SK-N-DZ (cell line): ENCODE measurements at regions not wholly inside any gene's neighbourhood (a gene's known extent, or its start where the extent isn't known, plus 50 kb on each side); places are given as distances from the start of the nearest gene placed in this dataset.
"Not testable (repeated sequence)": the region's sequence is repeated elsewhere in the genome, so short reads cannot be mapped to it uniquely, and the experiment has no call there.

ENCODE experiments used
- DNase-seq: peaks from one replicate; pipeline ENCODE4 v3.0.0-alpha.2; 2015; ENCODE audit warnings: low spot score

DNA sequence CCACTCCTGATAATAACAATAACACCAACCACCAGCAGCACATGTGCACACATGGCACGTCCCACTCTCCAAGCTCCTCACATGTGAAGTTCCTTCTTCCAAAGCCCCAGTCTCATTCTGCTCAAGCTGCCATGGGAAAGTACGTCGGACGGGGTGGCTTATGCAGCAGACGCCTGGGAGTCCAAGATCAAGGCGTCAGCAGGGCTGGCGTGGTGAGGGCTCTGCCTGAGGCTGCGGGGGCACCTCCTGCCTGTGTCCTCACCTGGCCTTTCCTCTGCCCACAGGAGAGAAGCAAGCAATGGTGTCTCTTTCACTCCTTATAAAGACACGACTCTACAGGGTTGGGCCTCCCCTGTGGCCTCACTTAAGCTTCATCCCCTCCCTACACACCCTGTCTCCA, 68.8 kb upstream of the INSIG1 start:
- no peak for DNase-seq

DNA sequence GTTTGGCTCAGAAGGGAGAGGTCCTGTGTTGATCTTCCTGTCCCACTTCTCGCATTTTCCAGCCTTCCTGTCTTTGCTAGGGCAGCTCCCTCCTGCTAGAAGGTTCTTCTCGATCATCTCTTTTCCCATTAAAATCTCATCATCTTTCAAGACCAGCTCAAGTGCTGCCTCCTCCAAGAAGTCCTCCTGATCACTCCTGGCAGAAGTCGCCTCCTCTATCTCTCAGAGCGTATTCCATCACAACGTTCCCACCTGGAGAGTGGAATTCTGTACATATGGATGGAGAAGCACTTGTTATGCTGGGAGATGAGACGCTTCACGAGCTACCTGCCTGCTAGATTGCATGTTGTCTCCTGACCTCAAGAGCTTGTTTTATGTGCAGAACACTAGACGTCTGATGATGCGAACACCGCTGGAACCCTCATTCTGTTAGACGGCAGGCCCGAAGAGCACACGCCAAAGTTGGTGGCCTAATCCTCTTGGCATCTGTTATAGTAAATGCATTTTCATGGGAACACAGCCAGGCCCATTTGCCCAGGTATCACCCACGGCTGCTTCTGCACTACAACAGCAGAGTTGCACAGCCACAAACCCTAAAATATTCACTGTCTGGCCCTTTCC, 68.0 kb upstream of the INSIG1 start:
- DNase-seq: no peak

DNA sequence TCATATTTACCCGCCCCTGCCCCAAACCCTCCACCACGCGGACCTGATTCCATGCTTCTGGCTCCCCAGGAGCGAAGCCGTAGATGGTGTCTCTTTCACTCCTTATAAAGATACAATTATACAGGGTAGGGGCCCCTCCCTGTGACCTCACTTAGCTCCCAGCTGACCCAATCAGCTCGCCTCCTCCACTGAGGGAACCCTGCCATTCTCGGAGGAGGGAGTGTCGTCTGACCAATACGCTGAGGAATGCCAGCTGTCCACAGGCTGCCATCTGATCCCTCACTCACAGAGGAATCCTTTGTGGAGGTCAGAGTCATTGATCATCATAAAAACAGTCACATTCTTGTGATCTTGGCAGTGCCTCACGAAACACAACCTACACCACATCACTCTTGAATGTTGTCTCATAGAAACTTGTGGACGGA, 67.5 kb upstream of the INSIG1 start:
- no peak for DNase-seq

DNA sequence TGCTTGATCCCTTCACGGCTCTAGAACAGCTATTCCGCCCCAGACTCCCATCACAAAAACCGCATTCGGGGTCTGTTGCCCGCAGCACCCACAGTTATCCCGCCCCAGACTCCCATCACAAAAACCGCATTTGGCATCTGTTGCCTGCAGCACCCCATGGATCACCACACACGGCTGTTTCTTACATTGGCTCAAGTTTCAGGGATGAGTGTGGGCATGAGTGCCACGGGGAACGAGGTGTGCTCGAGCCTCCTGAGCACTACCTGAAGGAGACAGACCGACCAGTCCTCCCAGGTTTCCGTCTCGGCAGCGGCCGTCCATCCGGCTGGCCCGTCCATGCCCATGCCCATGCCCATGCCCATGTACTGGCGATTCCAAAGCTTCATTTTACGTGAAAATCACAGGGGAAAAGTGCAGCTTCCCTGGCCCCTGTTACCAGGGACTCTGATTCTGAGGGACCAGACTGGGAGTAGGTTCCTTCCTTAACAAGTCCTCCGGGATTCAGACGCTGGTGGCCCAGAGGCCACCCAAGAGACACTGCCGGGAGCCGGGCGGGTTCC, 66.4 kb upstream of the INSIG1 start:
- no peak for DNase-seq

- DNase-seq: no peak
Observed at GRCh38 chr7:155231941-155232340, 65.7 kb upstream of the INSIG1 start.

GRCh38 chr7:155232911-155233310, 64.8 kb upstream of the INSIG1 start:
- DNase-seq: no peak

GRCh38 chr7:155233311-155234157, 64.1 kb upstream of the INSIG1 start:
- DNase-seq: no peak

DNA sequence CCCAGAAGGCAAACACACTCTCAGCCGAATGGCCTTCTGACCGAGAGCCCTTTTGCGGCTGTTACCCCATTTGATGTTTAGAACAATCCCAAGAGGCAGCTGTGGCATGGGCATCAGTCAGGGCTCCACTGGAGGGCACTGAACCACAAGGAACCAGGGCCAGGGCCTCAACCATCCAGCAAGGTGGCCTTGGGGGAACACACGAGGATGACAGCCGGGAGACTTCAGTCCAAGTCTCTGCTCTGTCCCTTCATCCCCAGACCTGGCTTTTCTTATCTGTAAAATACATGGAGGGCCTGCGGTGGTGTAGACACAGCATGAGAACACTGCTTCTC, 63.6 kb upstream of the INSIG1 start:
- DNase-seq: no peak

- DNase-seq: no peak
Observed at GRCh38 chr7:155234950-155235789, 62.5 kb upstream of the INSIG1 start.

DNA sequence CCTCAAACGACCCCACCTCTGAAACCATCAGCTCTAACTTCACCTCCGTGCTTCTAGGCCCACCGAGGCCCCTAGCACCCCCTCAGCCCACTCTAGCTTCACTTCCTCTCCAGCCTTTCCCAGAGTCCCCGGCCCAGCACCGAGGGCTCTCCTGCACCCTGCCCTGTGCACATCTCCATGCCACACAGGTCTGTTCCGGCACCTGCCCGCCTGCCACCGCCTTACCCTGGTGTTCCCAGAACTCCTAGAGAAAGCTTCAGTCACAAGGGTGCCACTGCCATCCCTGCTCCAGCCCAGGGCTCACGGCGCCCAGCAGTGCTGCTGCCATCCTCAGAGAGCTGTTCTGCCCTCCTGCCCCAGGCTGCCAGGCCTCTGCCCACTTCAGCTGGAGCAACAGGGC, 61.3 kb upstream of the INSIG1 start:
- no peak for DNase-seq

DNA sequence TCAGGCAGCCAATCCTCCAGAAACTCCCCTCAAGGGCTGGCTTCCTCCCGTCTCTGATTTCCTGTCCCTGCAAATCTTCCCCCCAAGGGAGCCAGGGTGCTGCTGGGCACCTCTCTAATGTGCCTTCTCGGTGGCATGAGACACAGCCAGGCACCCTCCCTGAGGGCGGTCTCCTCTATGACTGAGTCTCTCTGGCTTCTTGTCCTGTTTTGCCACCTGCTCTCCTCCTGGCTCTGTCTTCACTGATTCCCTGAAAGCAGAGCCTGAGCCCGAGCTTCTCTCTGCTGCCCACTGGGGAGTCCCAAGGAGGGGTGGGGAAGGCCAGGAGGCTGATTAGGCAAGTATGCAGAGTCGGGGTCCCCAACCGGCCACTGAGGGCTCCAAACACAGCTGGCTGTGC, 60.4 kb upstream of the INSIG1 start:
- DNase-seq: no peak

DNA sequence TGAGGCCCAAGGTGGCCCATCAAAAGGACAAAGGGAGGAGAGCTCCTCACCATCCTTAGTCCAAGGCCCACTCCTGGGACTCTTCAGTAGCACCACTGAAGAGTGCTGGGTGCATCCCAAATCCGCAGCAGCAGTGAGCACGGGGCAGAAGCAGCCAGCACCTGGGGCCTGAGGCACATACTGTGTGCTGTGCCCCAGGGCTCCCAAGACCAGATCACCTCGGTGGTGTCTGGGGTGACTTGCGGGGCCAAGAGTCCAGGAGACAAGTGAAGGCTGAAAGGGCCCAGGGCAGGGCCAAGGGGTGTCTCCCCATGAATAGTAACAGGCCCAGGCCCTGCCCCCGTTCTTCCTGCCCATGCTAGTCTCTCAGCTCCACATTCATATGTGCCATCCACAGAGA, 59.9 kb upstream of the INSIG1 start:
- DNase-seq: no peak

DNA sequence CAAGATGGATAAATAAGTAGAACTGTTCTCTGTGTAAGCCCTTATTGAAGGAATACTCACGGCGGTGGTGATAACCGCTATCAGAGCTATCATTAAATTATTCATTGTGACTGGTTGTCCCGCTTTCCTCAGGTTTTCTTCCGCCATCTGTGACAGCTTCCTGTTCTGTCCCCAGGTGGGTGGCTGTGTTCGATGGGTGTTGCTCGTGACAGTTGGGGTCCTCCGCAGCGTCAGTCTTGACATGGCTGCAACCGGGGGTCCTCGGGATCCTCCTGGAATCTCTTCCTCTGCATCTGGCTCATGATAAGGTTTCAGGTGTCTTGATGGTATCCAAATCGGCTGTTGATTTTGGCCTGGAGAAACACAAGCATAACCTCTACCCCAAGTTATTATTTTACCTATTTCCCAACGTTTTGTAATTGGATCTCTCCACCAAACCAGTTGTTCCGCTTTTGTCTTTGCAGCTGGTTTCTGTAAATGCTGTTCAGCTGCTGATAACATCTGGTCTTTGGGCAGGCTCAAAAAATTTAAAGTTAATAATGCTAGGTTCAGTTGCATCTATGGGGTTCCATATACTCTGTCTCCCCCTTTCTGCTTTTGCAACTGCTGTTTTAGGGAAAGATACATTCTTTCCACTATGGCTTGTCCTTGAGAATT, 58.1 kb upstream of the INSIG1 start:
- not testable (repeated sequence) for DNase-seq

DNA sequence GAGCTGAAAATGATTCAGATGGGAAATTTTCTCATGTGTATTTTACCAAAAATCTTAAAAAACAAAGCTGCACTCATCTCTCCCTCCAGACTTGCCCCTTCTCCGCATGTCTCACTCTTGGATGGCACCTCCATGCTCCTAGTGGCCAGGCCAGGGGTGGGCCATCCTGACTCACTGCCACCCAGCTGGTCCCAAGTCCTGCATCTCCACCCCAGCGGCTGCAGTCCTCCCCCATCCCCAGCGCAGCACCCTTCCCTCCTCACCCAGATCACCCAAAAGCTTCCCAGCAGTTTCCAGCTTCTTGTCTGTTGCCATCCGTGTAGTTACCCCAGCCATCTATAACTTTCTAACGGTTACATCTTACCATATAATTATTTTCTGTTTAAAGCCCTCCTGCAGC, 53.0 kb upstream of the INSIG1 start:
- DNase-seq: no peak

- DNase-seq: no peak
Observed at GRCh38 chr7:155247479-155248365, 50.0 kb upstream of the INSIG1 start.
